NCI-H82 treated with DMSO at 0.1 percent for 48 hours (cell line): ENCODE measurements at regions not wholly inside any gene's neighbourhood (a gene's known extent, or its start where the extent isn't known, plus 50 kb on each side); places are given as distances from the start of the nearest gene placed in this dataset.

Experiments used
- DNase-seq: peaks from one replicate; lab custom pipeline; 2025; ENCODE audit not compliant: unreplicated experiment; lab: John Stamatoyannopoulos, UW

- no peak for DNase-seq
These were observed 1267.6 kb downstream of the OTOL1 start for GRCh38 chr3:162764051-162764807.

- DNase-seq = no peak
These were observed 1268.1 kb downstream of the OTOL1 start for GRCh38 chr3:162764808-162765071.

- DNase-seq = no peak
These were observed 1268.9 kb downstream of the OTOL1 start for GRCh38 chr3:162765524-162765923.

- DNase-seq = no peak
These were observed 1273.0 kb downstream of the OTOL1 start for GRCh38 chr3:162769564-162769963.

- no peak for DNase-seq
These were observed 1273.9 kb downstream of the OTOL1 start for GRCh38 chr3:162770551-162770950.

- no peak for DNase-seq
These were observed 1278.0 kb downstream of the OTOL1 start for GRCh38 chr3:162774613-162775100.

- DNase-seq = no peak
These were observed 1279.5 kb downstream of the OTOL1 start for GRCh38 chr3:162776148-162776547.

- DNase-seq = no peak
These were observed 1280.5 kb downstream of the OTOL1 start for GRCh38 chr3:162777118-162777517.

- DNase-seq = no peak
These were observed 1283.7 kb downstream of the OTOL1 start for GRCh38 chr3:162780313-162780712.

GRCh38 chr3:162799910-162800309, 1303.3 kb downstream of the OTOL1 start:
- DNase-seq = no peak

- no peak for DNase-seq
These were observed 1305.8 kb downstream of the OTOL1 start for GRCh38 chr3:162802228-162802965.

- no peak for DNase-seq
These were observed 1314.2 kb downstream of the OTOL1 start for GRCh38 chr3:162810776-162811175.

GRCh38 chr3:162842549-162843216, 1346.1 kb downstream of the OTOL1 start:
- DNase-seq = no peak

GRCh38 chr3:162845918-162846317, 1349.3 kb downstream of the OTOL1 start:
- DNase-seq = no peak

- no peak for DNase-seq
These were observed 1350.9 kb downstream of the OTOL1 start for GRCh38 chr3:162847511-162847910.

- DNase-seq = no peak
These were observed 1367.0 kb downstream of the OTOL1 start for GRCh38 chr3:162863579-162863978.

- DNase-seq = no peak
These were observed 1368.9 kb downstream of the OTOL1 start for GRCh38 chr3:162865466-162865865.

GRCh38 chr3:162879021-162879562, 1382.5 kb downstream of the OTOL1 start:
- no peak for DNase-seq

GRCh38 chr3:162884373-162884772, 1387.8 kb downstream of the OTOL1 start:
- DNase-seq = no peak

- no peak for DNase-seq
These were observed 1396.5 kb downstream of the OTOL1 start for GRCh38 chr3:162892921-162893793.

- DNase-seq = no peak
These were observed 1400.7 kb downstream of the OTOL1 start for GRCh38 chr3:162897291-162897690.
